D721Med (cell line): ENCODE measurements at regions not wholly inside any gene's neighbourhood (a gene's known extent, or its start where the extent isn't known, plus 50 kb on each side); places are given as distances from the start of the nearest gene placed in this dataset.
"Not testable (repeated sequence)": the region's sequence is repeated elsewhere in the genome, so short reads cannot be mapped to it uniquely, and the experiment has no call there.

Experiments
- DNase-seq: peaks from one replicate; pipeline ENCODE4 v3.0.0; 2011; ENCODE audit warnings: low spot score; ENCODE audit not compliant: insufficient read length
- FAIRE-seq: peaks from 2 replicates; lab custom pipeline; 2011; peaks lifted over from hg19 to GRCh38; lab: Jason Lieb, UNC
- TF ChIP-seq, protein P1 (sequence below): IDR thresholded peaks from 2 replicates; pipeline ENCODE4 v1.5.1; 2012; ENCODE audit warnings: mild to moderate bottlenecking, control low read depth; ENCODE audit not compliant: insufficient read depth; ENCODE audit errors: missing control alignments

DNA sequence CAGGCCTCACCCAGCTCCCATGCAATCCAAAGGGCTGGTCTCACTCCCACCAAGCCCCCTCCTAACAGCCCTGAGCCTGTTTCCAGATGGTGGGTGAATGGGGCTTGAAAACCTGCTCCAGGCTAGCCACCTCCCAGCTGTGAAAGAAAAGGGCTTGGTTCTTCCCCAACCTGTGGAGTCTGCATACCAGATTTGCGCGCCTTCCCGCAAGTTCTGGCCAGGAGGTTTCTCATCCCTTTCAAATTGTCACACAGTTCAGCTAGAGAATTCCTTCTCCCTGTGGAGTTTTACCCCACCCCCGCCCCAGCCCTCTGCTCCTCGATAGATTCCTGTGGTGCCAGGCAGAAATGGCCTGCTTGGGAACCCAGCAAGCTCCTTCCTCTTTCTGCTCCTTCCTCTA lies 734.6 kb upstream of the FAT3 start:
- no peak for DNase-seq
- FAIRE-seq = no peak
- TF ChIP-seq, protein P1, sequence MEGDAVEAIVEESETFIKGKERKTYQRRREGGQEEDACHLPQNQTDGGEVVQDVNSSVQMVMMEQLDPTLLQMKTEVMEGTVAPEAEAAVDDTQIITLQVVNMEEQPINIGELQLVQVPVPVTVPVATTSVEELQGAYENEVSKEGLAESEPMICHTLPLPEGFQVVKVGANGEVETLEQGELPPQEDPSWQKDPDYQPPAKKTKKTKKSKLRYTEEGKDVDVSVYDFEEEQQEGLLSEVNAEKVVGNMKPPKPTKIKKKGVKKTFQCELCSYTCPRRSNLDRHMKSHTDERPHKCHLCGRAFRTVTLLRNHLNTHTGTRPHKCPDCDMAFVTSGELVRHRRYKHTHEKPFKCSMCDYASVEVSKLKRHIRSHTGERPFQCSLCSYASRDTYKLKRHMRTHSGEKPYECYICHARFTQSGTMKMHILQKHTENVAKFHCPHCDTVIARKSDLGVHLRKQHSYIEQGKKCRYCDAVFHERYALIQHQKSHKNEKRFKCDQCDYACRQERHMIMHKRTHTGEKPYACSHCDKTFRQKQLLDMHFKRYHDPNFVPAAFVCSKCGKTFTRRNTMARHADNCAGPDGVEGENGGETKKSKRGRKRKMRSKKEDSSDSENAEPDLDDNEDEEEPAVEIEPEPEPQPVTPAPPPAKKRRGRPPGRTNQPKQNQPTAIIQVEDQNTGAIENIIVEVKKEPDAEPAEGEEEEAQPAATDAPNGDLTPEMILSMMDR = no peak

DNA sequence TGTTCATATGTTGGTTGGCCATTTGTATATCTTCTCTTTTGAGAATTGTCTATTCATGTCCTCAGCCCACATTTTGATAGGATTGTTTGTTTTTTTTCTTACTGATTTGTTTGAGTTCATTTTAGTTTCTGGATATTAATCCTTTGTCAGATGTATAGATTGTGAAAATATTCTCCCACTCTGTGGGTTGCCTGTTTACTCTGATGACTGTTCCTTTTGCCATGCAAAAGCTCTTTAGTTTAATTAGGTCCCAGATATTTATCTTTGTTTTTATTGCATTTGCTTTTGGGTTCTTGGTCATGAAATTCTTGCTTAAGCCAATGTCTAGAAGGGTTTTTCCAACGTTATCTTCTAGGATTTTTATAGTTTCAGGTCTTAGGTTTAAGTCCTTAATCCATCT lies 740.7 kb upstream of the FAT3 start:
- DNase-seq, FAIRE-seq: not testable (repeated sequence)

DNA sequence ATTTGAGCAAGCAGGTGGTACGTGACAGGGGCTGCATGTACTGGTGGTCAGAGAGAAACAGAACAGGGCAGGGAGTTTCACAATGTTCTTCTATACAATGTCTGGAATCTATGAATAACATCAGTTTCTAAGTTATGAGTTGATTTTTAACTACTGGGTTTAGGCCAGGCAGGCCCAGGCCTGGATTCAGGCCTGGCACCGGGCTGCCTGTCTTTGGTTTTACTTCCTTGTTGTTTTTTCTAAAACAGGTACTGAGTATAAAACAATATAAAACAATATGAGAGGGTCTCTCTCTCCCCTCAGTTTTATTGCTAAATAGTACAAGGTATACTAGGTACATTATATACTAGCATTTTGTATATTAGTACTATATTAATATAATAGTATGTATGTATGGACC lies 742.7 kb upstream of the FAT3 start:
- not testable (repeated sequence) for DNase-seq, FAIRE-seq

DNA sequence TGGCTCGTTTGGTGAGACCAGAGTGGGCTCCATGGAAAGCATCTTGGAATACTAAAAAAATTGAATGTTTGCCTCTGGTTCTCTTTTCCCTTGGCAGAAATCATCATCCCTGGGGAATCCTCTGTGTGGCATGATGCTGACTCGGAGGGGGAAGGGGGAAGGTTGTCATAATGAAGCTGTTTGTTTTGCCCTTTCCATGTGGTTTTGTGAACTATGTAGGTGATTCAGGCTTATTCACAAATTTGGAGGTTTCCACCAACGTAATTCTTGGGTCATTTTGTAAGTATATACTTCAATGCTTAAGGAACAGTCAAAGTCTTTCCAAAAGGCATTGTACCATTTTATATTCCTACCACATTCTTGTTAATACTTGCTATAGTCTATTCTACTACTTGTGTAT lies 754.0 kb upstream of the FAT3 start:
- DNase-seq (no peak), FAIRE-seq (no peak)
- TF ChIP-seq, protein P1 = no peak

DNA sequence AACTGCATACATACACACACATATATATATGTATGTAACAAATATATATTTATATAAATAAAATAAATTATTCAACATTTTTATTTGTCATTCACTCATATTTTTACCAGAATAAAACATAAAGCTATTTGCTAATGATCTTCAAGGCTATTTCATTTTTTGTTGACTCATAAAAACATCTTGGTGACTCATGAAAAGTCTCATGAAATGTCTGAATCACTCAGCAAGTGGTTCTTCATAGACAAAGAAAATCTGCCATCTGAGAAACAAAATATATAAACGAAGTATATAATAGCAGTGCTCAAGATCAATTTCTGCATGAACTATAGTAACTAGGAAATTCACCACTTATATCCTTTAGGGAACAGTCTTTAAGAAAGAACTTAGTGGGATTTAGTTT lies 764.8 kb upstream of the FAT3 start:
- FAIRE-seq = no peak
- DNase-seq = no peak
- TF ChIP-seq, protein P1 = no peak

DNA sequence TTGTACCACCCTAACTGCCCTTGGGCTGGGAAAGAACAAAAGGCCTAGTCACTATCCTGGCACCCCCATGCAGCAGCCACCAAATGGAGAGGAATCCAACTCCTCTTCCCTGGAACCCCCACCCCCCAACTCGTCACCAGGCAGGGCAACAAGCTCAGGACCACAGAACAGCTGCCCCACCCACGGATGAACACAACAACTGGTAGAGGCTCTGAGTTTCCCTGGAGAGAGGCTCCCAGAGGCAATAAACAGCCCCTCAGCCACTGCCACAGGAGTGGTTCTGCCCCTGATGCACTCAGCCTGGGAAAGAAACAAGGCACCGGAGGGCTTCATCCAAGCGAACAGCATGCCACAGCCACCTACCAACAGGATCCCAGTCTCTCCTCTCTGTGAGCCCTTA lies 778.4 kb upstream of the FAT3 start:
- TF ChIP-seq, protein P1 = no peak
- FAIRE-seq (no peak), DNase-seq (no peak)

DNA sequence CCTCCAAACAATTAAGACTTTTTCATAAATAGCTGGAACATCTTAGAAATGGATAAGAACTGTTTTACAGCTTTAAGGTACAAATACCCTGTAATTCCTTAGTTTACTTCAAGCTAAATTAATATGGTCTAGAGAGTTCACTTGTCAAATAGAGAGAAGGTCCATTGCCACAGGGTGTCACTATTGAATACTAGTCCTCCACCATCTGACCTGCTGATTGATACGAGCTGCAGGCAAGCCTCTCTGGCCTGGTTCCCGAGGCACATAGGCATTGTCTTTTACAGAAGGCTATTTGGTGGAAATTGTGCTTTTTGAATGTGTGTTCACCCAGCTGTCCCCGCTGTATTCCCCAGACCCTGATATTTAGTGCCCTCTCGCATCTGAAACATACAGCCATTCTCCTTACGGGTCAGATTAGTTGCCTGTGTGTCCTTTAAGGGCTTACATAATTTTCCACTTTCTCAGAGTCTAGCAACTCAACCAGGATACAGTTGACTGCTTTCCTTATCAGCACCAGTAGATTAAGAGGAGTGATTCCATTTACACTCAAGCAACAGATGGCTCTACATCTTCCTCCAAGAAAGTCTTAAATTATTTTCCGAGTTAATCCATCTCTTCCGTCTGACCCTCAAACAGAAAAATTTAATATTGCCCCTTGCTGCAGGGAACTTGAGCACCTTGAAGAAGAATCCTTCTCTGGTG lies 788.8 kb upstream of the FAT3 start:
- DNase-seq (no peak), FAIRE-seq (no peak)
- TF ChIP-seq, protein P1 = no peak

DNA sequence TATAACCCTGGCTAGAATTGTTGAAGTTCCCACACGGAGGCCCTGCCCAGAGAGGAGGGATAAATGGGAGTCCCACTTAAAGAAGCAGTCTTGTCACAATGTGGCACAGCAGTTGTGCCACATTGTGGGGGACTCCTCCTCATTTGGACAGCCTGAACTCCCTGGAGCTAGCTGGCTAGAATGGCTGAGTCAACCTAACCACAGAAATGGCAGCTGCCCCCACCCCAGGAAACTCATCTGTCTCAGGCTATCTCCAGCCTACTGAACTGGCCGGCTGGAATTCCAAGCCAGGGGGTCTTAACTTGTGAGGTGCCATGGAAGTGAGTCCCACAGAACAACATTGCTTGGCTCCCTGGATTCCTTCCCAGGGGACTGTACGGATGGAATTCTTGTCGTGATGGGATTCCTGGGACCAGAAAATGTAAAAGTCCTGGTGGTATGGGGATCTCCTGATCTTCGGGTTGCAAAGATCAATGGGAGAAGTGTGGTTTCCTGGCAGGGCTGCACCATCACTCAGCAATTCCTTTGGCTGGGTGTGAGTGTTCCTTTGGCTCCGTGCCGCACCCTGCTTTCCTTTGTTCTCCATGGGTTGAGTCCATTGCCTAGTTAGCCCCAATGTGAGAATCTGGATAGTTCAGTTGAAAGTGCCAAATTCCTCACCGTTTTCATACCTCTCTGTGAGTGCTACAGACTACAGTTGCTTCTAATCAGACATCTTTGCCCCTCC lies 791.2 kb upstream of the FAT3 start:
- no peak for DNase-seq
- FAIRE-seq = no peak
- TF ChIP-seq, protein P1 = no peak
